Glutamatergic neuron (in vitro differentiated cells): ENCODE measurements at regions not wholly inside any gene's neighbourhood (a gene's known extent, or its start where the extent isn't known, plus 50 kb on each side); places are given as distances from the start of the nearest gene placed in this dataset.

Experiments used
- DNase-seq: peaks from one replicate; pipeline ENCODE4 v3.0.0; 2022
- H3K27ac Mint-ChIP-seq: one replicate; pipeline ENCODE4 v1.8.0; 2020; ENCODE audit warnings: mild to moderate bottlenecking, mixed read lengths, inconsistent platforms; ENCODE audit not compliant: unreplicated experiment
- H3K27me3 Mint-ChIP-seq: one replicate; pipeline ENCODE4 v1.8.0; 2020; ENCODE audit warnings: mild to moderate bottlenecking, moderate library complexity, mixed read lengths, inconsistent platforms; ENCODE audit not compliant: unreplicated experiment
- H3K36me3 Mint-ChIP-seq: one replicate; pipeline ENCODE4 v1.8.0; 2020; ENCODE audit warnings: mild to moderate bottlenecking, mixed read lengths, inconsistent platforms; ENCODE audit not compliant: unreplicated experiment
- H3K4me1 Mint-ChIP-seq: one replicate; pipeline ENCODE4 v1.8.0; 2020; ENCODE audit warnings: mild to moderate bottlenecking, low read depth, mixed read lengths, inconsistent platforms; ENCODE audit not compliant: unreplicated experiment
- H3K4me3 Mint-ChIP-seq: one replicate; pipeline ENCODE4 v1.8.0; 2020; ENCODE audit warnings: mild to moderate bottlenecking, mixed read lengths, inconsistent platforms; ENCODE audit not compliant: unreplicated experiment
- H3K9me3 Mint-ChIP-seq: one replicate; pipeline ENCODE4 v1.8.0; 2020; ENCODE audit warnings: mild to moderate bottlenecking, moderate library complexity, mixed read lengths, inconsistent platforms; ENCODE audit not compliant: unreplicated experiment
- CTCF ChIP-seq: fragments of 200-600 bp; sonication (generic); IDR thresholded peaks from one replicate; pipeline ENCODE4 v1.5.0; 2021; ENCODE audit not compliant: partially characterized antibody, unreplicated experiment

GRCh38 chr17:77726549-77727006, 231.9 kb upstream of the TNRC6C start:
- Mint-ChIP-seq H3K9me3 (peaks cover 16% of the 10 kb centered on the region), H3K4me3 (no peak overlapping the region), H3K4me1 (peaks cover 25% of the 10 kb centered on the region), H3K27ac (no peak overlapping the region), H3K27me3 (peaks cover 6% of the 10 kb centered on the region), H3K36me3 (peaks cover 5% of the 10 kb centered on the region)
- no peak for TF ChIP-seq CTCF
- no peak for DNase-seq

- H3K4me1 Mint-ChIP-seq = peaks cover 25% of the 10 kb centered on the region
- no peak for TF ChIP-seq CTCF
- H3K27ac Mint-ChIP-seq = peak overlapping the region; percentile 92
- H3K9me3 Mint-ChIP-seq = peaks cover 16% of the 10 kb centered on the region
- no peak overlapping the region for H3K4me3 Mint-ChIP-seq
- no peak for DNase-seq
- peaks cover 10% of the 10 kb centered on the region for H3K36me3 Mint-ChIP-seq
- H3K27me3 Mint-ChIP-seq = peaks cover 6% of the 10 kb centered on the region
These were observed 231.4 kb upstream of the TNRC6C start for GRCh38 chr17:77727037-77727615.

- DNase-seq = no peak
- H3K4me1 Mint-ChIP-seq = peaks cover 25% of the 10 kb centered on the region
- peaks cover 19% of the 10 kb centered on the region for H3K36me3 Mint-ChIP-seq
- peaks cover 6% of the 10 kb centered on the region for H3K27me3 Mint-ChIP-seq
- H3K9me3 Mint-ChIP-seq = peaks cover 15% of the 10 kb centered on the region
- peak overlapping the region; percentile 16 for H3K4me3 Mint-ChIP-seq
- peak overlapping the region; percentile 92 for H3K27ac Mint-ChIP-seq
- TF ChIP-seq CTCF = no peak
These were observed 230.1 kb upstream of the TNRC6C start for GRCh38 chr17:77728474-77728795.

GRCh38 chr17:77728871-77729270, 229.6 kb upstream of the TNRC6C start:
- H3K36me3 Mint-ChIP-seq = peaks cover 23% of the 10 kb centered on the region
- peaks cover 6% of the 10 kb centered on the region for H3K27me3 Mint-ChIP-seq
- peak overlapping the region; percentile 16 for H3K4me3 Mint-ChIP-seq
- peaks cover 25% of the 10 kb centered on the region for H3K4me1 Mint-ChIP-seq
- no peak for TF ChIP-seq CTCF
- H3K27ac Mint-ChIP-seq = peak overlapping the region; percentile 41
- H3K9me3 Mint-ChIP-seq = peaks cover 17% of the 10 kb centered on the region
- no peak for DNase-seq

GRCh38 chr17:77729587-77729986, 228.9 kb upstream of the TNRC6C start:
- Mint-ChIP-seq H3K27ac (peak overlapping the region; percentile 59), H3K4me3 (no peak overlapping the region), H3K4me1 (peaks cover 27% of the 10 kb centered on the region), H3K9me3 (peaks cover 14% of the 10 kb centered on the region), H3K27me3 (peaks cover 6% of the 10 kb centered on the region), H3K36me3 (peaks cover 24% of the 10 kb centered on the region)
- no peak for DNase-seq
- no peak for TF ChIP-seq CTCF
